IgD-negative memory B cell (primary cell): ENCODE measurements at regions not wholly inside any gene's neighbourhood (a gene's known extent, or its start where the extent isn't known, plus 50 kb on each side); places are given as distances from the start of the nearest gene placed in this dataset.
"Not testable (repeated sequence)": the region's sequence is repeated elsewhere in the genome, so short reads cannot be mapped to it uniquely, and the experiment has no call there.

Source experiments
- H3K27ac Mint-ChIP-seq, 3 donors: one replicate each; pipeline ENCODE4 v1.8.0; 2020 to 2022; ENCODE audit warnings: mild to moderate bottlenecking in 3 of 3, mixed read lengths in 3 of 3, moderate library complexity in 1 of 3
- H3K27me3 Mint-ChIP-seq: one replicate; pipeline ENCODE4 v1.8.0; 2021; ENCODE audit warnings: mixed read lengths
- H3K36me3 Mint-ChIP-seq: one replicate; pipeline ENCODE4 v1.8.0; 2020; ENCODE audit warnings: mild to moderate bottlenecking, mixed read lengths
- H3K4me1 Mint-ChIP-seq, 3 donors: one replicate each; pipeline ENCODE4 v1.8.0; 2020 to 2022; ENCODE audit warnings: mixed read lengths in 3 of 3, mild to moderate bottlenecking in 1 of 3
- H3K4me3 Mint-ChIP-seq, 4 donors: one replicate each; pipeline ENCODE4 v1.8.0; 2020 to 2022; ENCODE audit warnings: mild to moderate bottlenecking in 4 of 4, mixed read lengths in 4 of 4, moderate library complexity in 3 of 4
- H3K9me3 Mint-ChIP-seq, 3 donors: one replicate each; pipeline ENCODE4 v1.8.0; 2020 to 2021; ENCODE audit warnings: mixed read lengths in 3 of 3, mild to moderate bottlenecking in 1 of 3

DNA sequence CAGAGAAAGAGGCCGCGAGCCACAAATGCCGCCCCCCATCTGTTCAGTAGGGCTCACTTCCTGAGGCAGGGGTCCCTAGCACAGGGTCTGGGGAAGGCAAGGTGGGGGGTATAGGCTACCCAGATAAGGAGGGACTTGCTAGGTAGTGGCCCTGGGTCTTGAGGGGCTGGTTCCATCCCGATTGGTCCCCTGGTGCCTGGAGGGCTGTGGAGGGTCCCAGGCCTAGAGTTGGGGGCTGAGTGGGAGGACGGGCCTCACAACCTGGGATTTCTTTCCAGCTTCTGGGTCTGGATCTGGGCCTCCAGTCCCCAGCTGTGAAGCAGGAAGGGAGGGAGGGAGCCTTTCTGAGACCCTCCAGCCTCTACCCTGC, 75.1 kb upstream of the EN2 start:
- Mint-ChIP-seq H3K4me1 (peaks cover 11 to 14% (median 11%) of the 10 kb centered on the region in 3 donors), H3K27ac (no peak overlapping the region), H3K4me3 (no peak overlapping the region), H3K27me3 (peaks cover 61% of the 10 kb centered on the region), H3K36me3 (no peaks in the 10 kb centered on the region), H3K9me3 (no peaks in the 10 kb centered on the region)

- Mint-ChIP-seq H3K27ac (peak overlapping the region in 1 of 3 donors; percentile 87), H3K4me1 (peaks cover 9 to 14% (median 11%) of the 10 kb centered on the region in 3 donors), H3K9me3 (no peaks in the 10 kb centered on the region), H3K36me3 (no peaks in the 10 kb centered on the region), H3K27me3 (peaks cover 52% of the 10 kb centered on the region), H3K4me3 (peak overlapping the region in 1 of 4 donors; percentile 75)
These were observed 74.0 kb upstream of the EN2 start for GRCh38 chr7:155383756-155384491.

GRCh38 chr7:155384751-155385150, 73.2 kb upstream of the EN2 start:
- Mint-ChIP-seq H3K4me3 (no peak overlapping the region), H3K4me1 (peaks cover 9 to 14% (median 11%) of the 10 kb centered on the region in 3 donors), H3K27me3 (peaks cover 45% of the 10 kb centered on the region), H3K27ac (peak overlapping the region in 1 of 3 donors; percentile 4), H3K9me3 (no peaks in the 10 kb centered on the region), H3K36me3 (no peaks in the 10 kb centered on the region)

GRCh38 chr7:155385182-155385581, 72.7 kb upstream of the EN2 start:
- H3K27me3 Mint-ChIP-seq: peaks cover 42% of the 10 kb centered on the region
- peak overlapping the region in 1 of 3 donors; percentile 4 for H3K27ac Mint-ChIP-seq
- not testable (repeated sequence) for H3K9me3 Mint-ChIP-seq, H3K4me1 Mint-ChIP-seq, H3K4me3 Mint-ChIP-seq, H3K36me3 Mint-ChIP-seq

DNA sequence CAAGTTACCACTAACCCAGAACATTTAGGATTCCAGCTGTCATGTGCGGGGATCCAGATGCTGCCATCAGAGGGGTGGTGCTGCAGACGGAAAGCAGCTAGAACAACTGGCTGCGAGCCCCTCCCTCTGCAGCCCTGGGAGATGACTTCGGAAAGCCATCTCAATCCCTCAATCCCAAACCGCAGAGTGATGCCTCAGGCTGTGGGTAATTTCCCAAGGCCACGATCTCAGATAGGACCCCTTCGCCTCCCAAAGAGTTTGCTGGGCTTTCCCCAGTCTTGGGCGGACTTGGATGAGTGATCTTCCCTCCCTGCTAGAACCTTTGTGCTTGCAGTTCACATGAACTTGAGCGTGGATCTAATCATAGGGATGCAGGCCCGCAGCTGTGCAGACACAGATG, 71.3 kb upstream of the EN2 start:
- Mint-ChIP-seq H3K27me3 (peaks cover 35% of the 10 kb centered on the region), H3K4me1 (peaks cover 0 to 3% (median 3%) of the 10 kb centered on the region in 3 donors), H3K4me3 (no peak overlapping the region), H3K36me3 (no peaks in the 10 kb centered on the region), H3K9me3 (no peaks in the 10 kb centered on the region), H3K27ac (no peak overlapping the region)

DNA sequence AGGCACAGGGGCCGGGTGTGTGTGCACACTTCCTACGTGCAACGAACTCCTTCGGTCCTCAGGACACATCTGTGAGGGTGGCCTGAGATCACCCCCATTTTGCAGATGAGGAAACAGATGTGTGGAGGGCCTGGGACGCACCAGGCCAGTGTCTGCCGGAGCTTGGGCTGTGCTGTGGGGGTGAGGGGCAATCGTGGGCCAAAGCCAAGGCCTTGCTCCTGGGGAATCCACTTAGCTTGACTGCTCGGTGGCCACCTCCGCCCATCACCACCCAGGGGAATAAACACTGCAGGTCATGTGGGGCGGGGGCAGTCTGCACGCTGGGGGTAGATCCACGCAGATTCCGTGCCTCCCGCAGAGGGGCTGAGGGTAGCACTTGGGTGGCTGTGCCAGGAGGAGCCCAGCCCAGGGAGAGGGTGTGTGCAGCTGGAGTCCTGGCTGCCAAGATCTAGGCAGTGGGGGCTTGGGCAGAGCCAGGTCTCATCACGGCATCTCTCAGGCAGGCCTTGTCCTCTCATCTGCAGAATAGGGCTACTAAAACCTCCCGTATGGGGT, 70.8 kb upstream of the EN2 start:
- Mint-ChIP-seq H3K4me1 (no peaks in the 10 kb centered on the region), H3K36me3 (no peaks in the 10 kb centered on the region), H3K27ac (no peak overlapping the region), H3K27me3 (peaks cover 34% of the 10 kb centered on the region), H3K9me3 (no peaks in the 10 kb centered on the region), H3K4me3 (no peak overlapping the region)

- no peak overlapping the region for H3K4me3 Mint-ChIP-seq
- H3K4me1 Mint-ChIP-seq: no peaks in the 10 kb centered on the region
- H3K9me3 Mint-ChIP-seq: no peaks in the 10 kb centered on the region
- no peak overlapping the region for H3K27ac Mint-ChIP-seq
- no peaks in the 10 kb centered on the region for H3K36me3 Mint-ChIP-seq
- peaks cover 31% of the 10 kb centered on the region for H3K27me3 Mint-ChIP-seq
These were observed 69.4 kb upstream of the EN2 start for GRCh38 chr7:155388561-155388960.

GRCh38 chr7:155391414-155391813, 66.5 kb upstream of the EN2 start:
- peaks cover 17% of the 10 kb centered on the region for H3K27me3 Mint-ChIP-seq
- no peaks in the 10 kb centered on the region for H3K9me3 Mint-ChIP-seq
- no peak overlapping the region for H3K27ac Mint-ChIP-seq
- no peak overlapping the region for H3K4me3 Mint-ChIP-seq
- H3K4me1 Mint-ChIP-seq: no peaks in the 10 kb centered on the region
- H3K36me3 Mint-ChIP-seq: peaks cover 2% of the 10 kb centered on the region

DNA sequence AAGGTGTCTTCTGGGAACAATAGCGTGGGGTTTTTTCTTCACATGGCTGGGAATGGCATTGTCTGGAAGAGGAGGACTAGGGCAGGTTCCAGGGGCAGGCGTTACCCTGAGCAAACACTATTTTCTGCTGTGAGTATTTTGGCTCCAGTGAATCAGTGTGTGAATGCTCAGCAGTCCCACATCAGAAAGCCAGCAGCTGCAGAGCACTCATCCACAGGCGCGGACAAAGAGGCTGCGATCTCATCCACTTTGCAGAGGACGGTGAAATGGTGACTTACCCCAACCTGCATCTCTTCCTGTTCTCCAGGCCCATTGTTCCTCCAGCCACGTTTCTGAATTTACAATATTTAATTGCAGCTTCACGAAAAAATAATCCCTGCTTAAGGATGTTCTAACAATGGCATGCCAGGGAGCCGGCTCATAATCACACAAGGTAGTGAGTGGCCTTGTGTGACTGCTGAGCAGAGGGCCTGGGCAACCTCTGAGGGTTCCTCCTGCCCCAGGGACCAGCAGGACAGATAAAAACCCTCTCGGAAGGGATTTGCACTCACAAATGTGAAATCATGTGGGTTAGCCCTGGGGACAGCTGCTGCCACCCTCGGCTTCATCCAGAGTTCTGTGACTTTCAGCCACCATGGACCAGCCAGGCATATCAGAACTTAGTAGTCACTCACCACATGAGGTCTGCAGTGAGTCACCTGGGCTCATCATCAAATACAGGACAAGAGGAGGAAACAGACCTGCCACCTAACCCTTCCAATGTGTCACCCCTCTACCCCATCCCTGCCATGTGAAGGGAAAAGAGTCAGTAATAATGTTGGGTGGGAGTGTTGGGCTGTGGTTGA, 65.0 kb upstream of the EN2 start:
- Mint-ChIP-seq H3K4me1 (no peaks in the 10 kb centered on the region), H3K27me3 (peaks cover 10% of the 10 kb centered on the region), H3K27ac (no peak overlapping the region), H3K36me3 (peaks cover 2% of the 10 kb centered on the region), H3K9me3 (no peaks in the 10 kb centered on the region), H3K4me3 (no peak overlapping the region)

- no peak overlapping the region for H3K4me3 Mint-ChIP-seq
- H3K9me3 Mint-ChIP-seq: peaks cover 0 to 2% (median 0%) of the 10 kb centered on the region in 3 donors
- peaks cover 10% of the 10 kb centered on the region for H3K27me3 Mint-ChIP-seq
- no peak overlapping the region for H3K27ac Mint-ChIP-seq
- H3K36me3 Mint-ChIP-seq: peaks cover 2% of the 10 kb centered on the region
- no peaks in the 10 kb centered on the region for H3K4me1 Mint-ChIP-seq
These were observed 63.5 kb upstream of the EN2 start for GRCh38 chr7:155394413-155394812.

- Mint-ChIP-seq H3K27me3 (peaks cover 8% of the 10 kb centered on the region), H3K9me3 (peaks cover 0 to 2% (median 0%) of the 10 kb centered on the region in 3 donors), H3K36me3 (peaks cover 2% of the 10 kb centered on the region), H3K27ac (no peak overlapping the region), H3K4me3 (no peak overlapping the region), H3K4me1 (no peaks in the 10 kb centered on the region)
These were observed 62.6 kb upstream of the EN2 start for GRCh38 chr7:155395176-155395797.

DNA sequence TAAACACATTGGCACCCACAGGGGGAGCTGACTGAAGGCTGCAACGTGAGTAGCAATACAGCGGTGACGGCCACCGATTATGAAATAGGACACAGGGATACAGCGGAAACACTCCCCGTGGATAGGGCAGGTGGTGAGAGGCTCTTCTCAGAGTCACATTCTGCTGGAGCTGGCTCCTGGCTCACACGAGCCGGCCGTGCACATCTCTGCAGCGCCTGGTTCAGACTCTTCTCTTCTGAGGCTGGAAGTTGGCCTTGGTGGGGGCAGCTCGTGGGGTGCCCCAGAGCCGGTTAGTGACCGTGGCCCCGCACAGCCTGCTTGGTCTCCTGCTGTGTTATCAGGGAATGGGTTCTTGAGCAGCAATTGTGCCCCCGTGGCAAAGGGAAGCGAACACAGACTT, 61.3 kb upstream of the EN2 start:
- no peaks in the 10 kb centered on the region for H3K4me1 Mint-ChIP-seq
- H3K27ac Mint-ChIP-seq: no peak overlapping the region
- H3K9me3 Mint-ChIP-seq: peaks cover 0 to 2% (median 0%) of the 10 kb centered on the region in 3 donors
- no peak overlapping the region for H3K4me3 Mint-ChIP-seq
- peaks cover 10% of the 10 kb centered on the region for H3K27me3 Mint-ChIP-seq
- H3K36me3 Mint-ChIP-seq: peaks cover 2% of the 10 kb centered on the region

- H3K27ac Mint-ChIP-seq, H3K4me3 Mint-ChIP-seq: not testable (repeated sequence)
These were observed 59.9 kb upstream of the EN2 start for GRCh38 chr7:155397758-155398714.

GRCh38 chr7:155398944-155399343, 59.0 kb upstream of the EN2 start:
- H3K4me1 Mint-ChIP-seq: no peaks in the 10 kb centered on the region
- H3K36me3 Mint-ChIP-seq: peaks cover 2% of the 10 kb centered on the region
- H3K4me3 Mint-ChIP-seq: no peak overlapping the region
- peaks cover 0 to 2% (median 0%) of the 10 kb centered on the region in 3 donors for H3K9me3 Mint-ChIP-seq
- peak overlapping the region in 1 of 3 donors; percentile 50 for H3K27ac Mint-ChIP-seq
- peaks cover 19% of the 10 kb centered on the region for H3K27me3 Mint-ChIP-seq

More at GRCh38 chr7:155397758-155398714, 59.9 kb upstream of the EN2 start:
- H3K36me3 Mint-ChIP-seq, H3K9me3 Mint-ChIP-seq, H3K4me1 Mint-ChIP-seq: not testable (repeated sequence)
- H3K27me3 Mint-ChIP-seq: peaks cover 17% of the 10 kb centered on the region
